GM12891 (cell line): ENCODE measurements at regions not wholly inside any gene's neighbourhood (a gene's known extent, or its start where the extent isn't known, plus 50 kb on each side); places are given as distances from the start of the nearest gene placed in this dataset.
"Not testable (repeated sequence)": the region's sequence is repeated elsewhere in the genome, so short reads cannot be mapped to it uniquely, and the experiment has no call there.

ENCODE experiments used
- POLR2A ChIP-seq: IDR thresholded peaks from 2 replicates; pipeline ENCODE4 v1.6.1; 2011; ENCODE audit warnings: low read depth, low read length, control low read depth
- POLR2AphosphoS5 ChIP-seq: IDR thresholded peaks from 2 replicates; pipeline ENCODE4 v1.6.1; 2011; ENCODE audit warnings: low read depth, low read length, control low read depth
- POU2F2 ChIP-seq: IDR thresholded peaks from 2 replicates; pipeline ENCODE4 v1.6.1; 2011; ENCODE audit warnings: low read depth, mild to moderate bottlenecking, control low read depth, low read length, moderate library complexity
- TAF1 ChIP-seq: IDR thresholded peaks from 2 replicates; pipeline ENCODE4 v1.6.1; 2011; ENCODE audit warnings: low read depth, low read length, control low read depth

- TF ChIP-seq POLR2A, TAF1, POLR2AphosphoS5, POU2F2: not testable (repeated sequence)
Observed at GRCh38 chr2:89244407-89244806, 552.9 kb downstream of the RPIA start.
